ENCODE measurements at regions not wholly inside any gene's neighbourhood (a gene's known extent, or its start where the extent isn't known, plus 50 kb on each side); places are given as distances from the start of the nearest gene placed in this dataset.

GRCh38 chr4:144808034-144808433, 162.1 kb downstream of the HHIP start:
- TF ChIP-seq CTCF (IDR thresholded peaks at IDR 0.05; ENCODE audit: low read depth, low read length, missing input control) (no peak), MAX (IDR thresholded peaks at IDR 0.05) (no peak), RAD21 (IDR thresholded peaks at IDR 0.05) (no peak), YY1 (IDR thresholded peaks at IDR 0.05) (no peak), GABPA (IDR thresholded peaks at IDR 0.05 in 1 of 2, conservative IDR thresholded peaks at IDR 0.05 in 1 of 2) (no peak), SP1 (IDR thresholded peaks at IDR 0.05) (no peak), EGR1 (IDR thresholded peaks at IDR 0.05; ENCODE audit: low read depth in 2 of 2) (no peak), TAF1 (conservative IDR thresholded peaks at IDR 0.05) (no peak), ATF3 (IDR thresholded peaks at IDR 0.05) (no peak), REST (IDR thresholded peaks at IDR 0.05) (no peak)

Measured in liver (tissue), 3 donors.